HEK293T (cell line): ENCODE measurements at regions not wholly inside any gene's neighbourhood (a gene's known extent, or its start where the extent isn't known, plus 50 kb on each side); places are given as distances from the start of the nearest gene placed in this dataset.

Experiments used
- FOXM1 ChIP-seq: fragments of 450-650 bp; IDR thresholded peaks from 2 replicates; pipeline ENCODE4 v1.6.1; 2017; ENCODE audit warnings: mild to moderate bottlenecking, borderline replicate concordance
- L3MBTL2 ChIP-seq: fragments of 450-650 bp; conservative IDR thresholded peaks from 2 replicates; pipeline ENCODE4 v1.6.1; 2016; ENCODE audit warnings: mild to moderate bottlenecking
- SP1 ChIP-seq: fragments of 450-650 bp; IDR thresholded peaks from 2 replicates; pipeline ENCODE4 v1.6.1; 2017
- ZNF384 ChIP-seq: fragments of 450-650 bp; IDR thresholded peaks from 2 replicates; pipeline ENCODE4 v1.6.1; 2016

DNA sequence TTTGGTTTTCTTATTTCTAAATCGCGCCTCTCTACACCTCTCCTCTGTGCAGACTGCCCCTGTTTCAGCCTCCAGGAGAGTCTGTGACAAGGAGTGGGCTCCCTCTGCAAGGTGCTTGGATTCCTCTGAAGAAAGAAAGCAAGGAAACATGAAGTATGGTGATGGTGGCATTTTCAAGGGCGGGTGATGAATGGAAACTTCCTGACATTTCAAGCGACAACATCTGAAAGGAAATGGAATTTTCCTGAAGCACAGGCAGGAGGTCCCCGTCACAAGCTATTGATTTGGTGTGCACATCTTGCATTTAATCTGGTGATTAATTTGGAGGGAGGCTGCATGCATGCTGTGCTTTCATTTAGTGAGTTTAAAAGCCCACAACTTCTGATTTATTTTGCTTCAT lies 164.6 kb upstream of the FGGY start:
- TF ChIP-seq L3MBTL2 (no peak), FOXM1 (no peak), SP1 (no peak), ZNF384 (no peak)
